UCSD-AML1 (cell line): ENCODE measurements at regions not wholly inside any gene's neighbourhood (a gene's known extent, or its start where the extent isn't known, plus 50 kb on each side); places are given as distances from the start of the nearest gene placed in this dataset.
"Not testable (repeated sequence)": the region's sequence is repeated elsewhere in the genome, so short reads cannot be mapped to it uniquely, and the experiment has no call there.

ENCODE experiments used
- DNase-seq: peaks from one replicate; lab custom pipeline; 2025; ENCODE audit not compliant: unreplicated experiment; lab: John Stamatoyannopoulos, UW

DNA sequence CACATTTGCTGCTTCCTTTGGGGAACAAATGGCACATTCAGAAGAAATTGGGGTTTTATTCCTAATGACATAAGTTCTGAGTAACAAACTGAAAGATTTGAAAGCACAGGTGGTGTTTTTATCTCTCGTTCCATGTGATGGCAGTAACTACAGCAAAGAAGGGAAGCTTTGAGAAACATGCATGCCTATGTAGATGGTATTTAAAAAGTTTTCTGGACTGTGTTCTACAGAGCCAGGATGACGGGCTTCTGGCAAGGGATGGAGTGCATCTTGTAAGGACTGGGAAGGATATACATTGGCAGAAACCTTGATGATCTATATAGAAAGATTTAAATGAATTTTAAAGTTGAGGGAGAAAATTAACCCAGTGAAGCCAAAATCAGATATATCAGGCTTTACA, 362.2 kb upstream of the ROPN1 start:
- no peak for DNase-seq

DNA sequence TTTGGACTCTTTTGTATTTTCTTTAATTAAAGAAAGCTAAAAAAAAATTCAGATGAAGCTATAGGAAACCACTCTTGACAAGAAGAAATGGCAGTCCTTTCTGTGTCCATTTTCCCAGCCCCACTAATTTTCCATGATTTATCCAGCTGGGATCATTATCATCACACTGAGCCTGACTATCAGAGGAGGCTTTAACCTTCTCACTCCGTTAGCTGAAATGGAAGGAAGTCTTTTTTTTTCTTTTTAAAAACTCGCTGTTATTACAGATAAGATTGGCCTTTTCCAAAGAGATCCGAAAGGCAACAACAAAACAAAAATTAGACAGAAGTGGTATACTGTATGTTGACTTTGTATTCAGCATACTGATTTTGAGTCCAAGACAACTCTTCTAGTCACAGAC, 366.2 kb upstream of the ROPN1 start:
- no peak for DNase-seq

DNA sequence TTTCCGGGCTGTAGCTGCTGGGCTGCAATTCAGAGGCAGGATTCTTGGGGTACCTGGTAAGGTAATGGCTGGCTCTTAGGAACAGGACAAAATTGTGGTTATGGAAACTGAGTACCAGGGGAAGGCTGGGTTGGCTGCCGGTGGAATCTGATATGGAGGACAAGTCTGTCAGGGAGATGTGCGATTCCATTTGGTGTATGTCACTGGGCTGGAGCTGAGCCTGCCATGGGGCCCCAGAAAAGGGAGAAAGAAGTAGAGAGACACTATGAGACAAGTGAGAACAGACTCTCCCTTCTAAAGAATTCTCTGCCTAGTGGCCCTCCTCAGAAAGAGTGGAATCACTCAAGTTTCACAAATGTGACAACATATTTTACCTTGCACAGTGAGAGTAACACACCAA, 368.2 kb upstream of the ROPN1 start:
- DNase-seq: no peak

GRCh38 chr3:124360563-124360962, 368.6 kb upstream of the ROPN1 start:
- no peak for DNase-seq

- no peak for DNase-seq
Observed at GRCh38 chr3:124361566-124361965, 368.7 kb upstream of the UMPS start.

DNA sequence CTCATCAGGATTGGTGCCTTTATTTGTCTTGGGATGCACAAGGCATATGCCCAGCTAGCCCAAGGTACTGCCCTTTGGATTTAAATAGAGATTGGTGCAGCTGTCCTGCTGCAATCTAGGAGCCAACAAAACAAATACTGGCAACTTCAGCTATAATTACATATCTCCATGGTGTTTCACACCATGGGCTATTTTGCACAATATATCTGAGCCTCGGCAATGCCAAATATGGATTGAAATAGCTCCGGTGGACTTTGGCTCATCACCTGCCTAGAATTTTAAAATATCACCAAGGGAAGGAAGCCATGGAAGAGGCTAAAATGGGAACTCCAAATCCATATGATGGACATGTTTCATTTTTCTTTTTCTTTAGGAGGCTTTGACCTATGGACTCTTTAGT, 367.8 kb upstream of the UMPS start:
- DNase-seq: no peak

GRCh38 chr3:124363476-124363875, 366.8 kb upstream of the UMPS start:
- no peak for DNase-seq

DNA sequence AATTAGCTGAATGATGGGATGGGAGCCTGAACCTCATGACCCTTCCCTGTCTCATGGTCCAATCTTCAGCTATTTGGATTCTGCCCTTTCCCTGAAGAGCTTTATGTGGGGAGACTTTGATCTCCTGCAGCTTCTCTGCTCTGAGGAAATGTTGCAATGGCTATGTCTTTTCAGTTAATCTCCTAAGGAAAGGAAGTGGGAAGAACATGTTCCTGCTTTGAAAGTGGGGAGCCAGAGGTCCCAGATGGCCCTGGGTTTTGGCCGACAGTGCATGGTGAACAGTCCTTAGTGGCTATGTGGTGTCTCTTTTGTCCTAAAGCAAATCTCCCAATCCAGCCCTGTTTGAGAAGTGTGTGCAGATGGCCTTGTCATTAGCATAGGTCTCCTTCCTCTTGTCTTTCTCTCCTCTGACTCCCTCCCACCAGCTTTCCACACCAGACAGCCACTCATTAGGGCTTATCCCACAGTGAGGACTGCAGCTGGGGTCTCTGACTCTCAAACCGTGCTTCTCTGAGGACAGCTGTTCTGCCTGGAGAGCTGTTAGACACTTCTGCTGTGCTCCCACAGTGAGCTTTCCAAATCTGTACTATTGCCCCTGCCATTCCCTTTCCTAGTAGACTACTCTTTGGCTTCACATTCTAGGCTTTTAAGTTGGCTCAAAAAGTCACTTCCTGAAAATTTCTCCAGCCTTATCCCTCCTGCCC, 365.8 kb upstream of the UMPS start:
- no peak for DNase-seq

DNA sequence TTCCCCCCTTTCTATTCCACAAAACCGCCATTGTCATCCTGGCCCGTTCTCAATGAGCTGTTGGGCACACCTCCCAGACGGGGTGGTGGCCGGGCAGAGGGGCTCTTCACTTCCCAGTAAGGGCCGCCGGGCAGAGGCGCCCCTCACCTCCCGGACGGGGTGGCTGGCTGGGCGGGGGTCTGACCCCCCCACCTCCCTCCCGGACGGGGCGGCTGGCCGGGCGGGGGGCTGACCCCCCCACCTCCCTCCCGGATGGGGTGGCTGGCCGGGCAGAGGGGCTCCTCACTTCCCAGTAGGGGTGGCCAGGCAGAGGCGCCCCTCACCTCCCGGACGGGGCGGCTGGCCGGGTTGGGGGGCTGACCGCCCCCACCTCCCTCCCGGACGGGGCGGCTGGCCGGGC, 363.6 kb upstream of the UMPS start:
- not testable (repeated sequence) for DNase-seq

DNA sequence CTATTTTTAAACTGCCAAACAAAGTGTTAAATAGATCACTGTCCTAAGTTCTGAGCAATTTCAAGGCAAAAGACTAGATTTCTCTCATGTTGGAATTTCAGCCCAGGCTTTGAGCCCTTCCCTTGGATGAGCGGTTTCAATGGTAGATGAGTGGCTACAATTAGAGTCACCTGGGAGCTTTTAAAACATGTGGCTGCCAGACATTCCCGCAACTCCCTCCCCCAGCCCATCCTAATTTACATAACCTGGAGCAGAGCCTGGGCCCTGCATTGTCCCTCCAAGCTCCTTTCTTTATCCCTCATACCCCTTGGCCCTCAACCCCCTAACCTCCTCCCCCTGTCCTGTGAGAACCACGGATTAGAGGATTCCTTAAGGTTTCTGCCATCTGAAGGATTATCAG, 357.5 kb upstream of the UMPS start:
- DNase-seq: no peak

DNA sequence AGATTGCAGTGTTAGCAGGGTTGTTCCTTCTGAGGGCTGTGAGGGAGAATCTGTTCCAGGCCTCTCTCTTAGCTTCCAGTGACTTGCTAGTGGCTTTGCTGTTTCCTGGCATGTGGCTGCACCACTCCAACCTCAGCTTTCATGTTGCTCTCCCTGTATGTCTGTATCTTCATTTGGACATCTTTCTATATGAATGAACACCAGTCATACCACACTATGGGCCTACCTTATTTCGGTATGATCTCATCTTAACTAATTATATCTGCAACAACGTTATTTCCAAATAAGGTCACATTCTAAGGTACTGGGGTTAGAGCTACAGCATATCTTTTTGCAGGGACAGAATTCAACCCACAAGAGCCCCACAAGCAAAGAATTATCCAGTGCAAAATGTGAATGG, 356.7 kb upstream of the UMPS start:
- no peak for DNase-seq

DNA sequence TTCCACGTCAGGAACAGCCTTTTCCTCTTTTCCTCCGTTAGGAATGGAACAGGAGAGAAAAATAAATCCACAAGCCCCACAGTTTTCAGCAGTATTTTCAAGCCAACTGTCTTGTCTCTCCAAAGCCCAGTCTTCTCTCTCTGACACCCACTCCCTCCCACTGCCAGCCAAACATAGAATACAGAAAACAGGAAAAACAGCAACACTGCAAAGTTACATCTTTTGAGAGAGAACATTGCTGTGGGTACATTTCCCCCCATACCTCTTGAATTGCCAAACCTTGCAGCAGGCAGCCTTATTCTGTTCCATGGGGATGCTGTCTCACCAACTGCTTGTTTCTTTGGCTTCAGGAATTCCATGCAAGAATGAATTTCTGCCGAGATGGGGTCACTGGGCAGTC, 355.7 kb upstream of the UMPS start:
- DNase-seq: no peak

DNA sequence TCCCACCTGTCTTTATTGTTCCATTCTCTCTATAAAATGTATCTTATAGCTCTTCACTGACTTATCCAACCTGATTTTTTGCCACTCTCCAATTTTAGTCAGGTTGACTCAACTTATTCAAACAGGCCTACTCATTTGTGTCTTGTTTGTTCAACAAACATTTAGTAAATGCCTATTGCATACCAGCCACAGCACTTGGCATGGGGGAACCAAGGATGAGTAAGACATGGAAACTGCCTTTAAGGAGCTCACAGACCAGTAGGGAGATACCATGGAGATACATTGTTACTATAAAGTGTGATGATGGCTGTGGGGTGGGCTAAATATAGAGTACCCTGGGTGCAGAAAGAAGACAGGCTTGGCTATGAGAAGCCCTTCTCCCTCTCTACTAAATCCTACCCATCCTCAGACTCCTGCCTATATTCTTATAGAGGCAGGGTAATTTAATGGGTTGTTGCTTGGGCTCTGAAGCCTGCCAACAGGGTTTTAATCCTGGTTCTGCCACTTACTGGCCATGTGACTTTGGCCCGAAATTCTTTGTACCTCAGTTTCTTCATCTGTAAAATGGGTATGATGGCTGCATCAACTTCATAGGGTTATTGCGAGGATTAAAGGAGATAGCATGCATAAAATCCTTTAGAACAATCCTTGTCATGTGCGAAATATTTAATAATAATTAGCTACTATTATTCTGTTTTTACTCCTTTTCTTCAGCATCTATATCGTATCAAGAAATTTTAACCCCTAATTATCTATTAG, 348.5 kb upstream of the UMPS start:
- no peak for DNase-seq

DNA sequence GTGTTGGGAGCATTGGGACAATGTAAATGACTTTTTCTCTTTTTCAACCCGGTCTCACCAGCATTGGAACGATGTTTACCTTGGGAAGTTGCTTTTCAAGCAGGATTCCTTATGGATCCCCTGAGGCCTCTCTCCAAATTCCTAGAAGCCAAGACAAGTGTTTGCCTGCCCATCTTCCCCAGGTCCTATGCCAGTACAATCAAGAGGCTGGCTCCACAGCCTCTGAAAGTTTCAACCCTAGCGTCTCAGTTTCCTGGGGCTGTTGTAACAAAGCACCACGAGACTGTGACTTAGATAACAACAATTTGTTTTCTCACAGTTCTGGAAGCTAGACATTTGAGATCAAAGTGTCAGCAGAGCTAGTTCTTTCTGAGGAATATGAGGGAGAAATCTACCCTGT, 347.2 kb upstream of the UMPS start:
- DNase-seq: no peak

DNA sequence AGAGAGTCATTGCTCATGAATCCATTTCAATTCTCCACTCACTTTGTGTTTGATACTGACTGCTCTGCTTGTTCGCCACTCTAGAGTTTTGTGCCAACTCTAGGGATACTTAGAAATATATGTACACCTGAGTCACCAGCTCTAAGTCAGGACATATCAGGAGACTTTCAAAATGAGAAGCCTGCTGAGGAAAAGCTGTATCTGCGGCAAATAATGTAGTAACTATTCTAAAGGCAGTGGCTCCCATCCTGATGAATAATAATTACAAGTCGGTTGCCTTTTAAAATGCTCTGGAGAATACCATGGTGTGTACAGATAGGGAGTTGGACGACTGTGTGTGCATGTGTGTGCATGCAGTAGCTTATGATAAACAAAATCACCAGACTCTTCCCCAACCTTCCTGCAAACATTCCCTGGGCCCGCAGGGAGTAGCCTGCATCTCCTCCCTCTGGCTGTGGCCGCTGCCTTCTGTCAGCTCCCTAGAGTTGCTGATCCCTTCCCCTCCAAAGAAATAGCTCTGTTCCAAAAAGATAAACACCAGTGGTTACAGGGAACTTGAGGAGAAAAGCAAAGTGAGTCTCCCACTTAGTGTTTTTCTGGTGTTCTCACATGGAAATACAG, 346.3 kb upstream of the UMPS start:
- no peak for DNase-seq

- DNase-seq: no peak
Observed at GRCh38 chr3:124384527-124384926, 345.7 kb upstream of the UMPS start.

DNA sequence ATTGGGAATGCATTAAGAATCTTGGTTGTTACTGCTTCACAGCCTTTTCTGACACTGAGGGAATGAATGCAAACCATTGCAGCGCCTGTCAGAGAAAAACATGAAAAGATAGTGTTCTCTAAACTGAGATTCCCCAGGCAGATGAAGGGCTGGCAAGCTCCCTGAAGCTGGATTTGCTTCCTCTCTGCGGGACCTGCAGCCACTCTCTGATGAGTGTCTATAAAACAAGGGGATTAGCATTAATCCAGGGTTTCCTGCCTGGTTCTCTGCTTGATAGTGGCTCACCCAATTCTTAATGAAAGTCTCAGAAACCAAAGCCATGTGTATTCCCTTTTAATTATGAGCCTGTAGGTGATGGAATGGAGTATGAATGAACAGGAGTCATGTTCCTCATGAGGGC, 344.3 kb upstream of the UMPS start:
- DNase-seq: no peak

DNA sequence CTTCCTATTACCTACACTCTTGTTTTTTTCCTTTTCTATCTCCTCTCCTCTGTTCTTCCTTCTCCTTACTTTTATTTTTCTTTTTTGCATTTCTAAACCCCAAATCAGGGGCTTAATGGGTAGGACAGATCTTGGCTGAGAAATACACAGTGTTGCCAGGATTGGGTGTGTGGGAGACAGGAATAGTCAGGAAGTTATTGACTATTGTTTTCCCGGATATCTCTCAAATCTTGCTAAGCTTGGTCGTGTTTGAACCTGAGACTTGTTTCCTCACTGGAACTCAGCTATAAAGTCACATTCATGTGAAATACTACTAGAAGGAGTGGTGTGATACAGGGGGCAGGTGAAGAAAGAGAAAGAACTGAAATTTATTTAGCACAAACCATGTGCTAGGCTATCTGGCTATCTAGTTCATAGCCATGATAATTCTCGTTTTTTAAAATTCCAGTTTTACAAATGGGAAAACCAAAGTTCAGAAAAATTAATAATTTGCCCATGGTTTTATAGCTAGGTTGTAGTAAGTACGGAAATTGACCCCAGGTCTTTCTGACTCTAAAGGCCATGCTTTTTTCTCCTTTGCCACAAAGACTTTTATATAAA, 343.2 kb upstream of the UMPS start:
- DNase-seq: no peak

- no peak for DNase-seq
Observed at GRCh38 chr3:124391774-124392173, 338.5 kb upstream of the UMPS start.

DNA sequence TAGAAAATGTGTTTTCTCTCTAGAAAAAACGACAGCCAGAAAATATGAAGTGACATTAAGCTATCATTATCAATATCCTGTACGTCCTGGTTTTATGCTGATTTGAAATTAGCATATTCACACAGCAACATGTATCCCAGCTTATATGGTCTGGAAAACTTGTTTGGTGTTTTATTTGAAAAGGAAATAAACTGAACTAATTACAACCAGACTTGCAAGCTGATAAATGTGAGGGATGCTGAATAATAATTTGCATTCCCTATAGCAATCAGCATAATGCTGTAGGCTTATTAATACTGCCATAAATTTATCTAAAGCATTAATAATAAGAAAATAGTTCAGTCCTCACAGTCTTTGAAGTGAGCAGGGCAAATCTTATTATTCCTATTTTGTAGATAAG, 336.9 kb upstream of the UMPS start:
- no peak for DNase-seq

- no peak for DNase-seq
Observed at GRCh38 chr3:124395162-124395561, 335.1 kb upstream of the UMPS start.
